Endothelial cell of umbilical vein (primary cell): ENCODE measurements at regions not wholly inside any gene's neighbourhood (a gene's known extent, or its start where the extent isn't known, plus 50 kb on each side); places are given as distances from the start of the nearest gene placed in this dataset.

Experiments used
- EZH2 ChIP-seq: IDR thresholded peaks from 2 replicates; pipeline ENCODE4 v1.6.1; 2012; ENCODE audit warnings: borderline replicate concordance, low read depth, mild to moderate bottlenecking, moderate library complexity, low read length, inconsistent platforms; ENCODE audit not compliant: severe bottlenecking
- MAX ChIP-seq: IDR thresholded peaks from 2 replicates; pipeline ENCODE4 v1.6.1; 2011; ENCODE audit not compliant: insufficient read depth, insufficient read length
- POLR2A ChIP-seq: IDR thresholded peaks from 2 replicates; pipeline ENCODE4 v1.6.1; 2012; ENCODE audit warnings: low read depth, mild to moderate bottlenecking, control low read depth, low read length
- POLR2AphosphoS5 ChIP-seq: IDR thresholded peaks from 2 replicates; pipeline ENCODE4 v1.6.1; 2012; ENCODE audit warnings: low read depth, mild to moderate bottlenecking, control low read depth, low read length, moderate library complexity; ENCODE audit not compliant: insufficient read depth

GRCh38 chr6:21300439-21300838, 293.1 kb upstream of the SOX4 start:
- TF ChIP-seq POLR2A (no peak), MAX (no peak), POLR2AphosphoS5 (no peak), EZH2 (no peak)
